OCI-LY7 (cell line): ENCODE measurements at regions not wholly inside any gene's neighbourhood (a gene's known extent, or its start where the extent isn't known, plus 50 kb on each side); places are given as distances from the start of the nearest gene placed in this dataset.

Experiments used
- BruUV-seq: library from RNA; stranded (reverse); fragments of 400-500 nt; replicated peaks from 2 replicates; lab custom pipeline; 2021; lab: Mats Ljungman, UMichigan
- CTCF ChIA-PET: fragments of 300-600 bp; sonication (Branson Sonifier 250); formaldehyde crosslinking; loops from one replicate; lab custom pipeline; 2022; ENCODE audit warnings: antibody characterized with exemption; ENCODE audit not compliant: unreplicated experiment; lab: Charles Lee
- POLR2A ChIA-PET: fragments of 300-600 bp; sonication (Branson Sonifier 250); formaldehyde crosslinking; loops from one replicate; lab custom pipeline; 2022; ENCODE audit warnings: antibody characterized with exemption; lab: Charles Lee
- DNase-seq: peaks from one replicate; pipeline ENCODE4 v3.0.0-alpha.2; 2015; ENCODE audit warnings: low spot score
- H2AFZ ChIP-seq: fragments of 200-600 bp; sonication (generic), shearing (Covaris generic); 2 replicates; pipeline ENCODE4 v1.6.1; 2014; ENCODE audit warnings: mild to moderate bottlenecking, antibody characterized with exemption, low read length, moderate library complexity
- H3K27ac ChIP-seq: fragments of 200-600 bp; sonication (generic); 2 replicates; pipeline ENCODE4 v1.5.1; 2014; ENCODE audit warnings: mixed run types, low read depth, mild to moderate bottlenecking, moderate library complexity, low read length, inconsistent platforms; ENCODE audit not compliant: poor library complexity, severe bottlenecking
- H3K36me3 ChIP-seq: fragments of 200-600 bp; sonication (generic); 2 replicates; pipeline ENCODE4 v1.6.1; 2014; ENCODE audit warnings: mild to moderate bottlenecking, antibody characterized with exemption, low read length, moderate library complexity, mixed read lengths; ENCODE audit not compliant: insufficient read depth
- H3K4me1 ChIP-seq: fragments of 200-600 bp; sonication (generic); 2 replicates; pipeline ENCODE4 v1.5.1; 2014; ENCODE audit warnings: mild to moderate bottlenecking, low read length; ENCODE audit not compliant: insufficient read depth, poor library complexity, severe bottlenecking
- H3K4me2 ChIP-seq: fragments of 200-600 bp; sonication (generic); 2 replicates; pipeline ENCODE4 v1.6.1; 2014; ENCODE audit warnings: mild to moderate bottlenecking, low read length
- H3K4me3 ChIP-seq: fragments of 200-600 bp; sonication (generic); 2 replicates; pipeline ENCODE4 v1.5.1; 2014; ENCODE audit warnings: mild to moderate bottlenecking, low read depth, low read length; ENCODE audit not compliant: poor library complexity, severe bottlenecking
- H3K79me2 ChIP-seq: fragments of 200-600 bp; sonication (generic); 2 replicates; pipeline ENCODE4 v1.6.1; 2016; ENCODE audit warnings: low read depth, mild to moderate bottlenecking, low read length, moderate library complexity, mixed read lengths; ENCODE audit not compliant: insufficient read depth
- H3K9me2 ChIP-seq: fragments of 200-600 bp; sonication (generic); 2 replicates; pipeline ENCODE4 v1.6.1; 2016; ENCODE audit warnings: mild to moderate bottlenecking, low read length, mixed read lengths; ENCODE audit not compliant: insufficient read depth
- H3K9me3 ChIP-seq: fragments of 200-600 bp; sonication (generic); 2 replicates; pipeline ENCODE4 v1.6.1; 2014; ENCODE audit warnings: mild to moderate bottlenecking, mixed run types, low read length, mixed read lengths
- H4K20me1 ChIP-seq: fragments of 200-600 bp; sonication (generic); 2 replicates; pipeline ENCODE4 v1.6.1; 2014; ENCODE audit warnings: mild to moderate bottlenecking, antibody characterized with exemption, low read length, moderate library complexity, mixed read lengths; ENCODE audit not compliant: insufficient read depth
- CTCF ChIP-seq: fragments of 200-600 bp; sonication (generic); conservative IDR thresholded peaks from 2 replicates; pipeline ENCODE4 v1.5.1; 2014; ENCODE audit warnings: mild to moderate bottlenecking, antibody characterized with exemption, low read length, moderate library complexity, mixed read lengths
- EZH2phosphoT487 ChIP-seq: fragments of 200-600 bp; sonication (generic); IDR thresholded peaks from 2 replicates; pipeline ENCODE4 v1.6.1; 2018; ENCODE audit warnings: low read depth, borderline replicate concordance, mild to moderate bottlenecking, mixed run types, antibody characterized with exemption, low read length, moderate library complexity, mixed read lengths
- intact Hi-C: fragments of 100-400 bp; cut with micrococcal nuclease; formaldehyde crosslinking; loops from one replicate; pipeline ENCODE4 v1.10.0; 2022; ENCODE audit not compliant: unreplicated experiment

DNA sequence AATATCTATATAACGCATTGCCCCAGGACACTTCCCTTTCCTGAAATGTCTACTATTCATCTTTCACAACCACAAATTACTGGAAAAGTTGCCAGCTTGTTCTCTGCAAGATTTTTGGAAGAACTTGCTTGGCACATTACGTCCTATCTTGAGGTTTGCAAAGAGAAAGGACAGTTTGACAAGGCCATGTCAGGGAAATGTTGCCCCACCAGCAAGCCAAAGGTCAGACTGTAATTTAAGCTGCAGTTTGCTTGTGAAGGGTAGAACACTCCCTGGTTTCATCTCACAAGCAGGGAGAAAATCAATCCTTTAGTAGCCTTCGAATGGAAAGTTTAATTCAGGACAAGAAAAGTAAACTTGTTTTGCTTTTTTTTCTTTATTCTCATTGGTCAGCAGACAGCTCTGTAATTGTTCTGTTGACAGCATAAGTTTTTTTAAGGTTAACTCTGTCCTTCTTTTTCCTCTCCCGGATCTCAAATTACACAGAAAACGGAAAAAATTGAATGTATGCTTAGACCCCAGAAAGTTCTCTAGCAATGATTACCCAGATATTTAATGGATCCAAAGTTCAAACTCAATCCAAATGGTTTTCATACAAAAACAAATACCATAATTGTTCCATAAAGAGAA, 541.8 kb upstream of the NRSN1 start:
- Histone ChIP-seq H3K4me1 (no peaks in the 10 kb centered on the region), H2AFZ (no peak overlapping the region), H3K4me3 (no peak overlapping the region), H3K79me2 (no peaks in the 10 kb centered on the region), H3K36me3 (no peaks in the 10 kb centered on the region), H4K20me1 (no peaks in the 10 kb centered on the region), H3K9me3 (no peaks in the 10 kb centered on the region), H3K4me2 (no peak overlapping the region), H3K9me2 (no peaks in the 10 kb centered on the region), H3K27ac (no peak overlapping the region)
- ChIA-PET POLR2A (no interaction called here), CTCF (no interaction called here)
- DNase-seq: no peak
- BruUV-seq: no TSS peak
- TF ChIP-seq EZH2phosphoT487 (no peak), CTCF (no peak)
- intact Hi-C loops: no loop called here

DNA sequence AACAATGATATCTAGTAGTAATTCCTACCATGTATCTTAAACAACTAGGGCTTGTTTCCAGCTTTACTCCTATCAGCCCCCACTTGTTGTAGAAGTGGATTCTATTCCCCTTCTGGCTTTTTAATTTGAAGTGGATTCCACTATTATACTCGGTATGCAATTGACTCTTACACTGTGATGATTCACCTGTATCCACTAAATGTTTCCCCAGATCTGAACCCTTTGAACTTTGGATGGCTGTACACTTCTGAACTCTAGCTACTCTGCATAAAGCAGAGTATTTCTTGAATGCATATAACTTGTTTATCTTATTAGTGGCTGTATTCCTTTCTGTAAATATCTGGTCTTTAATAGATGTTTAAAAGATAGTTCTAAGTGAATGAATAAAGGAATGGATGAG, 538.4 kb upstream of the NRSN1 start:
- H3K9me2 ChIP-seq: no peaks in the 10 kb centered on the region
- CTCF ChIA-PET: no interaction called here
- TF ChIP-seq CTCF (no peak), EZH2phosphoT487 (no peak)

GRCh38 chr6:23589811-23590210, 536.2 kb upstream of the NRSN1 start:
- Histone ChIP-seq H3K4me1 (no peaks in the 10 kb centered on the region), H2AFZ (no peak overlapping the region)

More for the DNA sequence above, 538.4 kb upstream of the NRSN1 start:
- Histone ChIP-seq H3K36me3 (no peaks in the 10 kb centered on the region), H4K20me1 (no peaks in the 10 kb centered on the region), H3K9me3 (no peaks in the 10 kb centered on the region), H3K4me3 (no peak overlapping the region), H3K4me2 (no peak overlapping the region), H3K27ac (no peak overlapping the region), H3K79me2 (no peaks in the 10 kb centered on the region), H3K4me1 (no peaks in the 10 kb centered on the region), H2AFZ (no peak overlapping the region)
- POLR2A ChIA-PET: no interaction called here
- intact Hi-C loops: no loop called here
- no TSS peak for BruUV-seq
- DNase-seq: no peak

More at GRCh38 chr6:23589811-23590210, 536.2 kb upstream of the NRSN1 start:
- ChIA-PET CTCF (no interaction called here), POLR2A (no interaction called here)
- no TSS peak for BruUV-seq
- Histone ChIP-seq H3K4me3 (no peak overlapping the region), H3K4me2 (no peak overlapping the region), H3K27ac (no peak overlapping the region), H3K79me2 (no peaks in the 10 kb centered on the region), H3K9me2 (no peaks in the 10 kb centered on the region), H3K36me3 (no peaks in the 10 kb centered on the region), H4K20me1 (no peaks in the 10 kb centered on the region), H3K9me3 (no peaks in the 10 kb centered on the region)
- no peak for DNase-seq
- intact Hi-C loops: no loop called here
- TF ChIP-seq CTCF (no peak), EZH2phosphoT487 (no peak)
